HG02571 (cell line): ENCODE measurements at regions not wholly inside any gene's neighbourhood (a gene's known extent, or its start where the extent isn't known, plus 50 kb on each side); places are given as distances from the start of the nearest gene placed in this dataset.
A peak's percentile ranks its signal among the peaks of the same experiment; 100 is the strongest.

Experiments used
- ATAC-seq: cut with Tn5 transposase; IDR thresholded peaks from one replicate; pipeline ENCODE4 v1.9.1; 2021; ENCODE audit warnings: mild to moderate bottlenecking, moderate library complexity; ENCODE audit not compliant: unreplicated experiment

DNA sequence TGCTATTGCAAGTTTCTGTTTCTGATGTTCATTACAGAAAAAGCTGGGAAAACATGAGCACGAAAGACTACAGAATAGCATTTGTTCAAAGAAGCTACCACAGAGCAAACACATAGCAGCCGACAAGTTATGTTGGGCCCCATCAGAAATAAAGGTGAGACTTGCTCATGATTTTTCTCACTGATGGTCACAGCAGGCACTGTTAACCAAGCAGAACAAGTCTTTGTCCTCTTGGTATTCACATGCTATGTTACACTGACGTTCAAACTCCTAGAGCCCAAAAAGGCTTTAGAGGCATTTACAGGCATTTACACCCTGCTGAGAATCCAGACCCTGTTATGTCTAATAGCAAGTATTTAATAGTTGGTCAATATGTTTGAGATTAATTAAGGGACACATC is 235.0 kb upstream of the HNMT start:
- ATAC-seq = no peak

DNA sequence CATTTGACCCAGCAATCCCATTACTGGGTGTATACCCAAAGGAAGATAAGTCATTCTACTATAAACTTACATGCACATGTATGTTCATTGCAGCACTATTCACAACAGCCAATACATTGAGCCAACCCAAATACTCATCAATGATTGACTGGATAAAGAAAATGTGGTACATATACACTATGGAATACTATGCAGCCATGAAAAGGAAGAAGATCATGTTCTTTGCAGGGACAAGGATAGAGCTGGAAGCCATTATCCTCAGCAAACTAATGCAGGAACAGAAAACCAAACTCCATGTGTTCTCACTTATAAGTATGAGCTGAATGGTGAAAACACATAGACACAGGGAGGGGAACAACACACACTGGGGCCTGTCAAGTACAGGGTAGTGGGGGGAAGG is 226.7 kb upstream of the HNMT start:
- ATAC-seq = no peak

DNA sequence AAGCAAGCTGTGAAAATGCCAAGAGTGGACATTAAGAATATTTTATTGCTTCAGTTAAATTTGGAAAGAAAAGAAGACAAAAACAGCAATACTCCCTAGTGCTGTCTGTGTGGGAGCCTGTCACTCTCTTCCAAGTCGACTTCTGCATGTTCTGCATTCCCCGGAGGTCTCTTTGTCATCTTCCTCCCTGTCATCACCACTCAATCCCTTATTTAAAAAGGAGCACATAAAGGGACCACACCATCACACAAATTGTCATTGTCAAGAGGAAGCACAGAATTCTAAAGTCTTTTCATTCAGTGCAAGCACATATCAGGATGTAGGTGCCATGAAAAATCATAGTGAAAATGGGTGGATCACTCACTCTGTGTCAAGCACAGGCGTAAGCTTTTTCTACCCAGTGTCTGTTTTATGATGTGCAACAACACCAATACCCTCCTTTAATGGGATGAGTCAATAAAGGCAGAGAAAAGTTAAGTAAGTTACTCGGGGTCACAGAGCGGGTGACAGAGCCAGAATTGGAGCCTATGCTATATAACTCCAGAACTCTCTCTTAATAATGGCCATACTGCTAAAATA is 222.4 kb upstream of the HNMT start:
- no peak for ATAC-seq

DNA sequence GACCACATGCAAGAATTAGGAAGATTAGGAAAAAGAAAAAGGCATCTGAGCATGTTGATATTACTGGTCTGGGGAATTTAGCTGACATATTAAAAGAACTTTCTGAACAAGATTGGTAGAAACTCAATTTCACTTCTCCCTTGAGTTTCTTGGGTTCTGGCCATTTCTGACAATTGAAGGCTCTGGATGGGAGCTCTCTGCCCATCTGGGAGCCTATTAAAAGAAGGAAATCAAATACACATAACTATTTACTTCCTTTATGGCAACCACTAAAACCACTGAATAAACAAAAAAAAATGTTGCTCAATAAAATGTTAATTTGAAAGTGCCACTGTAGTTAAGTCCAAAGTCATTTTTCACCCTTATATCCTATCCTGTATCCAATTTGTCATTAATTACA is 216.8 kb upstream of the HNMT start:
- no peak for ATAC-seq

DNA sequence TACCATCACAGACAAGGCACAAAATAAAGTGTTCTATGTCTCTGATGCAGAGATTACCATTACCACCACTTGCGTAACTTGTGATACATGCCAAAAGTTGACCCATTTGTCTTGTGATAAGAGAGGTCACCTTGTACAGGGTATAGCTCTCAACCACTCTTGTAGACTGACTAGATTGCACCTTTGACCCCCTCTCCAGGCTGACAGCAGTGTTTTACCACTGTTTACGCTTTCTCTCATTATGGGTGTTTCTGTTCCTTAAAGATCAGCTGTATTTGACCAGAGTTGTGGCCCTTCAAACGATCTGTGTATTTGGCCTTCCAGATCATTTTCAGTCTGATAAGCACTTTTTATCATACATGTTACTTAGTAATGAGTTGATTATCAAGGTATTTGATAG is 215.7 kb upstream of the HNMT start:
- no peak for ATAC-seq

DNA sequence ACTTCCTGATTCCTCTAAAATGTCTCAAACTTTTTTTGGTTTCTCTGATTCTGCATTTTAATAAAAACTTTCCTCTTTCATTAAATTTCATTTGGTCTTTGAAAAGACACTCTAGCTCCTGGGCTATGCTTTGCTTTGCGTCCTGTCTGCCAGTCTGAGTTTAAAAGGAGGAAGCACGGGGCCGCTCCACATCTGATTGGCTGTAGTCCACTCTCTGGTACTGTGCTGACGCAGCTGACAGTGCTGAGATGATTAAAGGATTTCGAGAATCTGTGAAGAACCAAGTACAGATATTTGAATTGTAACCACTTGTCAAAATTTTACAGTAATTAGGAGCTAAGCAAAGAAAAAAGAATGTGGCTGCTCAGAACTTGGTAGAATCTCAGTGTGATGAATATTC is 199.6 kb upstream of the HNMT start:
- no peak for ATAC-seq

DNA sequence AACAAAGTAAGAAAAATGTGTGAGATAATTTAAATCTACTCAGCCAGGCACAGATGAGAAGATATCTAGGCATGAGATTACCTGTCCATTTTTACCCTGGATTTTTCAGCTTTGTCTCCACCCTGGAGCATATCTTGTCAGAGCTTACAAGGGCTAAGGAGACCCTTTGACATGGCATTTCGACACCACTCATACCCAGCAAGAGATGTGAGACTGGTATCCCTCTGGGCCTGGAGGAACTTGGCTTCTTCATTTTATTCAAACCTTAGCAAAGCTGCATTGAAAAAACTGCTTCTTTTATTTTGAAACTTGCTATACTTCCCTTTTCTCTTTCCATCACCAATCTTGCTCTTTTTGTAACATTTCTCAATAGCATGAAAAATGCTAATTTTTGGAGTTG is 194.9 kb upstream of the HNMT start:
- ATAC-seq = no peak

DNA sequence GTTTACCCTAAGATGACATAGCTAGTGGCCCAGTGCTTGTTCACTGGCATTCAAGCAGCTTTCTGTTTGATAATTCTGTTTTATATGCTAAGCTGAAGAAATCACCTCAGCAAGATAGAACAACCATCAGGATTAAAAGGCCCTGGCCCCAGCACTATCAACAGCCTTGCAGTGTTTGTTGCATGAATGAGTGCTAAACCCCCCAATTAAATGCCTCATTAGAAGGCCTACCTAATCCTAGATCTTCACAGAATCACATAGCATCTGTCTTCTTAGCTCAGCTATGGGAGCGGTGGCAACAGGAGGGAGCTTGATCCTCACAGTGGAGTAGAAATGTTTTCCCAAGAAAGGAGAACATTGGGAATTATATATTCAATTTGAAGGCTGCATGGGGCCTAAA is 194.1 kb upstream of the HNMT start:
- no peak for ATAC-seq

DNA sequence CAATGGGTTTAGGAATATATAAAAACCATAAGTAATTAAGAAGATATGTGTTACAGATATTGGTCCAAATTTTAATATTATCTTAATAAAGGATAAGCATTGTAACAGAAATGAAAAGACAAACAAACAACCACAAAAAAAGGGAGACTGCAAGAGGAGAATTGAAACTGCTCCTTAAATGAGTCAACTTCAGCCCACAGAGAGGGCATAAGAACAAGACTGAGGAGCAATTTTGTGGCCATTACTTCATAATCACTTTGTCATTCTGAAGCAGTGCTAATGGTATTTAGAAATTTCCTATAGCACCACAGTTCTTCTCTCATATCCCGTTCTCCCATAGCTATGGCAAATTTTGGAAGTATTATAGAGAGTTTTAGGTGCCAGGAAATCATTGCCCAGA is 193.2 kb upstream of the HNMT start:
- no peak for ATAC-seq

DNA sequence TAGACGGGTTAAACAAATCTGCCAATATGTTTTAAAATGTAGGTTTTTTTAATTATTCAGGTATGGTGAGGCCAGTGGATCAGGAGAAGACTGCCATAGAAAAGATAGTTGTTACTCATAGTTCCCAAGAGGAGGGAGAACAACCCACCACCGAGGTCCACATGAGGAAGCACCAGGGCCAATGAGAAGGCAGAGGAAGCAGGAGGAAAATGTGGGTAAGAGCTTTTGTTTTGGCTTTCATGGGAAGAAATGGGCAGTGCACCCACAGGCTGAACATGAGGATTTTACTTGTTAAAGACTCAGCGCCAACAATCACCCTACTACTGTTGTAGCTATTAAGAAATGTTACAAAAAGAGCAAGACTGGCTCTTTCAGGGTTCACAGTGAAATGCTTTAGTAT is 191.8 kb upstream of the HNMT start:
- ATAC-seq = no peak

DNA sequence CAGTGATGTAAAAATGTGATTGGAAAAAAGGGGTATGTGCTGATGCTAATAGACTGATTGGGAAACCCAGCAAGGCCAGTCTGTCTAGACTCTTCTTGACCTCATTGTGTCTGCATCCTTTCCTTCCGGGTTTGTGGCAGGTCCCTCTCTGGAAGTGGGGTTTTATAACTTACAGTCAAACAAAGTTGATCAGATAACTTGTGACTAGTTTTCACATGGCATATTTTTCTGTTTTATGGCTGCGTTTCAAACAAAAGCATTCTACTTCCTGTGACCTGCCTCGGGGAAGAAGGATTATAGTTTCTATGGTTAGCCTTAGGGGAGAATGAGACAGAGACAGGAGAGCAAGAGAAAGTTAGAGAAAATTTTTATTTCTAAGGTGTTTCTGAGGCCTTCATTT is 188.7 kb upstream of the HNMT start:
- ATAC-seq = no peak

DNA sequence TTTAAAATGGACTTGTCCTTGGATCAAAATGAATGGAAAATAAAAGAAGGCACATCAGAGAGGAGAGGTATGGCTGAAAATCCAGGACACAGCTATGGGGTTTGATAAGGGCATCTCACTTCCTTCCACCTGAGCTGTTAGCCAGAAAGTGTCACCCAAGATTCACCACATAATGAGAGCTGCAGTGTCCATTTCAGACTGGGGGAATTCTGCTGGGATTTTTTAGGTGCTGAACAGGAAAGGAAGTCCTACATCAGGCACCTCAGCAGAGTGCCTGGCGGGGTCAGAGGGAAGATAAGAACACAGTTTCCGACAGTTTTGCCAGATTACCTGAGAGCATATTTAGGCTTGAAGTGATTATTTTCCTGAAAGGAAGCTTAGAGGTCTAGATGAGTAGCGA is 187.6 kb upstream of the HNMT start:
- ATAC-seq = no peak

DNA sequence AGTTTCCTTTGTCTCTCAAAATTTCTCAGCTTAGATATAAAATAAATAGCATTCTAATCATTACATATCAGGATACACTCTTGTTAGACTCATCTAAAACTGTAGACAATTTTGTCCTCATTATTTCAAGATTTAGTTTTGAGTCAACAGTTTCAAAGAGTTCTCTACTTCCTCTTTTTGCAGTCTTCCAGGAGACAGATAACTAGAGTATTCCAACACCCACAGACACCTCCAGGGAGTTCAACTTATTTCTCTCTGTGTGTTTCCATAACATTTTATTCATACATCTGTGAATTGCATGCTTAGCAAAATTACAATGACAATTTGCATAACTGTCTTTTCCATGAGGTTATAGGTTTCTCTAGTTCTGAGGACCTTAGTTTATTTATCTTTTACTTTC is 166.6 kb upstream of the HNMT start:
- ATAC-seq = peak; percentile 66

DNA sequence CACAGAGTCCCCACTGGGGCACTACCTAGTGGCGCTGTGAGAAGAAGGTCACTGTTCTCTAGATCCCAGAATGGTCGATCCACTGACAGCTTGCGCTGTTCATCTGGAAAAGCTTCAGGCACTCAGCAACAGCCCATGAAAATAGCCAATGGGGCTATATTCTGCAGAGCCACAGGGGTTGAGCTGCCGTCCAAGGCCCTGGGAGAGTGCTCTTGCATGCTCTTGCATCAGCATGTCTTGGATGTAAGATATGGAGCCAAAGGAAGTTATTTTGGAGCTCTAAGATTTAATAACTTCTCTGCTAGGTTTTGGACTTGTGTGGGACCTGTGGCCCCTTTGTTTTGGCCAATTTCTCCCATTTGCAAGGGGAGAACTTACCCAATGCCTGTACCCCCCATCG is 164.7 kb upstream of the HNMT start:
- no peak for ATAC-seq

DNA sequence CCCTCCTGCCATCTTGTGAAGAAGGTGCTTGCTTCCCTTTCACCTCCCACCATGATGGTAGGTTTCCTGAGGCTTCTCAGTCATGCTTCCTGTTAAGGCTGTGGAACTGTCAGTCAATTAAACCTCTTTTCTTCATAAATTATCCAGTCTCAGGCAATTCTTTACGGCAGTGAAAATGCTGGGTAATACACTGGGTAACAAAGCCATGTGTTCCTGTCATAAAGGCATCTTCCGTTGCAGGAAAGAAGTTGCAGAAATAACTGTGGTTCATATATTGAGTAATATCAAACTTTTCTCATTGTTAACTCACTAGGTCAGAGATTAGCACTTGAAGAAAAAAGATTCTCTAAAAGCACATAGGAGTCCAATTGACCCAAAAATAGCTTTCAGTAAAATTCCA is 163.9 kb upstream of the HNMT start:
- no peak for ATAC-seq

DNA sequence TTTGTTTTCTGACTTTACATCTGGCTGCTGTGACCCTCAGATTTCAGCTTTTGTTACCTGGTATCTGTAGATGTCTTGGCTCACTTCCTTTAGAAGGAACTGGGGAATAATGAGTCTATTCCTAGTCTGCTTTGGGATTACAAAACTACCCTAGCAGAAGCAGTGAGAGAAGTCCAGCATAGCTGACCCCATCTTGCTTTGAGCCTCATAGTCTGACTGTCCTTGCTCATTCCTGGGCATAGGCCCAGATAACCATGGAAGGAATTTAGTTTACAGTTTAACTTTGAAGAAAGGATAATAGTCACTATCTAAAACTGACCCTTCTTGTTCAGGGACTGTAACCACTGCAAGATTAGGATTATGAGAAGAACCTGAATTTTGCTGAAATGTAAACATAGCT is 163.0 kb upstream of the HNMT start:
- no peak for ATAC-seq

DNA sequence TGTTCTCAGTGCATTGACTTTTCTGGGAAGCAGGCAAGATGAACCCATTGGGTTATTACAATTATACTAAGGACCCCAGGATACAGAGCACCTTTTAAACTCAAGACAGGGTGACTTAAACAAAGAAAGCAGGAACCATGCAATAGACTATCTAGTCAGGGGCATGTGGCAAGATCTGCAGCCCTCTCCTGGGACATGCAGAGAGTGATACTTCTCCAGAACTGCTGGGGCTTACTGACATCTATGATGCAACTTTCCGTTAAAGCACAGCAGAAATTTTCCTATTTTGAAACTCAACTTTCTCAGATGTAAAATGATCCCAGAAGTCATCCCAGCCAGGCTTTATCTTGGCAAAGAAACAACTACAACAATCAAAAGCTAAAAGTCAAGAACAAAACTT is 162.2 kb upstream of the HNMT start:
- ATAC-seq = no peak

DNA sequence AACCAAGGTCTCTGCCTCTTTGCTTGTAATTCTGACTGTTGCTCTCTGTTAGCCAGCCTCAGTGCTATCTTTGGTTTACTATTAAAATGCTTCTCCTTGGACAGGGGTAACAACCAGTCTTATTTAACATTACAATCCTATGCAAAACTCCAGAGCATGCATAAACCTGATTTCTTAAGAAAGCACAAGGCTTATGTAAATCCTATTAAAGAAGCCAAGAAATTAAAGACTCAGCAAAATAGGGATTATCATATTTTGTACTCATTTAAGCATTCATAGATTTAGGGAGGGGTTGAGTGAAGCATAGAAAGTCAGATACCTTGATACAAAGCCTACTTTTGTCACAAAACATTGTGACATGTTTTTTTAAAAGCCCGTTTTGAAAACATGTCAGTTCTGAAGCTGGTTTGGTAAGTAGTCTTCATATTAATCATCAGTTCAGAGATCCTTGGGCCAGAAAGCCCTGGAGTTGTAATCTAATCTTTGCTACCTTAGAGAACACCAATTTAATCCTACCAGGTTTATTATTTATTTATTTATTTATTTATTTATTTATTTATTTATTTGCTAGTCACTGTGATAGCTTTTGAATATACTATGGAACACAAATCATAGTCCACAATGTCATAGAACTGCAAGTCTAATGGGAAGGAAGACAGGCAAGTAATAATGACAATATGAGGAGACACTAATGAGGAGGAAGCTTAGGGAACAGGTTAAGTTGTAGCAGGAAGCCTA is 158.0 kb upstream of the HNMT start:
- ATAC-seq = no peak

DNA sequence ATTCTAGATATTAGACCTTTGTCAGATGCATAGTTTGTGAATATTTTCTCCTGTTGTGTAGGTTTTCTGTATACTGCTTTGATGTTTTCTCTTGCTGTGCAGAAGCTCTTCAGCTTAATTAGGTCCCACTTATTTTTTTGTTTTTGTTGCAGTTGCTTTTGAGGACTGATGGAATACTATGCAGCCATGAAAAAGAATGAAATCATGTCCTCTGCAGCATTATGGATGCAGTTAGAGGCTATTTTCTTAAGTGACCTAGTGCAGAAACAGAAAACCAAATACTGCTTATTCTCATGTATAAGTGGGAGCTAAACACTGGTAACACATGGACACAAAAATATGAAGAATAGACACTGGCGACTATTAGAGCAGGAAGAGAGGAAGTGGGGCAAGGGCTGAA is 155.0 kb upstream of the HNMT start:
- no peak for ATAC-seq

DNA sequence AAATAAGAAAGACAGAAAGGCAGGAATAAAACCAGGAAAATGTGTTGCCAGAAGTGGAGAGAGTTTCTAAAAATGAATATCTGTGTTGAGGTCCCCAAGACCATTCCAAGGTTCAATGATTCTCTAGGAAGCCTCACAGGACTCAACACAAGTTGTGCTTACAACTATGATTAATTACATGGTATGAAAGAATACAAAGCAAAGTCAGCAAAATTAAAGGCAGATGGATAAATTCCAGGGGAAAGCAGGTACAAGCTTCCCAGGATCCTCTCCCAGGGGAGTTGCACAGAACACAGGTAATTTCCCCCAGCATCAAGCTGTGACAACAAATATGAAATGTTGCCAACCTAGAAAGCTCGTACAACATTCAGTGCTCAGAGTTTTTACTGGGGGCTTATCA is 154.4 kb upstream of the HNMT start:
- no peak for ATAC-seq

DNA sequence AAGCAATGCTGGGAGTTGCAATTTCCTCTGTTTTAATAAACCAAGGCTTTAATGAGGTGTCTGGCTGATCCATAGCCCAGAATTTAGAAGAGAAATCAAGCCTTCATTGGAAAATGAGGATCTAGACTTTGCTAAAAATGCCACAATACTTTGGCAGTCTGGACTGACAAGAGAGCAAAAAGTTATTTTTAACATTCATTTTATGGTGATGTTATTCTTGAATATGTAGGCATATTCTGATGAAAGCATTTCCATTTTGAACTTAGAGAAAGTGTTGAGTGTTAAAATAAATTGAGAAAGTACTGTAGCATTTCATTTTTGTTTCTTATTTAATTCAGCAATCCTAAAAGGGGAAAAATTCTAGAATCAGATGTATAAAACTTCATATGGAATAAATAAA is 151.8 kb upstream of the HNMT start:
- no peak for ATAC-seq

DNA sequence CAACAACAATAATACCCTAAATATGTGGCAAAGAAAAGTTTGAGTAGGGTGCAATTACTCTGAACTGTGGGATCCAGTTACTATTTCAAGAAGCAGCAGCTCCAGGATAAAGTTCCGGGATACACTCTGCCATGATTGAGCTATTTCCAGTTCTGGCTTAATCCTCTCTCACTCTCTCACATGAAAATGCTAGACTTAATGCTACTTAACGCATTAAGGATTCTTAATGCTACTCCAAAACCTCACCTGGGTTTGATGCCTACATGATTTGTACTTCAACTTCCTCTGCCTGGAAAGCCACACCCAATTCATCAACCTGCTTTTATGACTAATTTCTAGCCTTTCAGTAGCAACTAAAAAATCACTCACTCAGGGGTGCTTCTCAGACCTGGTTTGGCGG is 151.1 kb upstream of the HNMT start:
- ATAC-seq = no peak

DNA sequence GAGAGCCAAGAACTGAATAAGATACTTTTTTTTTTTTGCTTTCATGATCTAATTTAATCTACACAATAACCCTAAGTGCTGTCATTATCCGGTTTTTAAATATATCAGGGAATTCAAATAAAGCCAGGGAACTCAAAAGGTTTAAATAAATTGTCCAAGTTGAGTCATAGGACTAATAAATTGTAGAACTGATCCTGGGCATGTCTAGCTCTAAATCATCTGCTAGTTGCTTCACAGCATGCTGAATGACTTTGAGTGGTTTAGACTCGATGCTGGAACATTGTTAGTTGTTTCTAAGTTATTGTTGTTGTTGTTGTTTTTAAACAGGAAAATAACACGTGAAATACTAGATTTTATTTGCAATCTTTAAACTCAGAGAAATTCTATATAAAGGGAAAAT is 147.2 kb upstream of the HNMT start:
- ATAC-seq = no peak
